GM12878 (cell line): ENCODE measurements at regions not wholly inside any gene's neighbourhood (a gene's known extent, or its start where the extent isn't known, plus 50 kb on each side); places are given as distances from the start of the nearest gene placed in this dataset.
A peak's percentile ranks its signal among the peaks of the same experiment; 100 is the strongest.

Experiments
- BCL11A ChIP-seq: IDR thresholded peaks from 2 replicates; pipeline ENCODE4 v1.6.1; 2011; ENCODE audit warnings: low read depth, low read length
- EP300 ChIP-seq, 2 experiments: fragments of 150-350 bp in 1 of 2; IDR thresholded peaks; 2 replicates each; pipeline ENCODE4 v1.6.1; 2011 to 2012; ENCODE audit warnings: low read depth in 2 of 2, low read length in 2 of 2, borderline replicate concordance in 1 of 2, improper control_type of control experiment in 1 of 2, inconsistent platforms in 1 of 2; ENCODE audit not compliant: control insufficient read depth in 1 of 2
- IRF4 ChIP-seq: IDR thresholded peaks from 2 replicates; pipeline ENCODE4 v1.6.1; 2011; ENCODE audit warnings: low read depth, low read length
- PRDM15 ChIP-seq: fragments of 450-650 bp; formaldehyde crosslinking; IDR thresholded peaks from 2 replicates; pipeline ENCODE4 v1.4.0; 2020; ENCODE audit warnings: mild to moderate bottlenecking, moderate library complexity
- RAD21 ChIP-seq: IDR thresholded peaks from 2 replicates; pipeline ENCODE4 v1.6.1; 2011; ENCODE audit warnings: mild to moderate bottlenecking, low read depth, low read length, moderate library complexity; ENCODE audit not compliant: insufficient read depth
- ZBTB11 ChIP-seq: fragments of 450-650 bp; formaldehyde crosslinking; IDR thresholded peaks from 2 replicates; pipeline ENCODE4 v1.5.0; 2022; ENCODE audit warnings: mild to moderate bottlenecking, missing genetic modification characterization

GRCh38 chr7:106597751-106598546 lies 63.0 kb downstream of the CCDC71L start (continued):
- TF ChIP-seq RAD21: no peak
- TF ChIP-seq BCL11A: peak; percentile 33; the same call in 1 of the 2 replicates
- TF ChIP-seq ZBTB11 (CRISPR knock-in tag): no peak
- TF ChIP-seq IRF4: peak; percentile 44; the same call in 1 of the 2 replicates
- TF ChIP-seq EP300 (IDR thresholded peaks at IDR 0.05; ENCODE audit: borderline replicate concordance in 1 of 2, control insufficient read depth in 1 of 2, low read depth in 2 of 2, low read length in 2 of 2): no peak; a peak in 1 of 4 replicates
- TF ChIP-seq PRDM15: no peak
